Uterus (tissue), 2 donors: ENCODE measurements at regions not wholly inside any gene's neighbourhood (a gene's known extent, or its start where the extent isn't known, plus 50 kb on each side); places are given as distances from the start of the nearest gene placed in this dataset.

Experiments
- CTCF ChIP-seq, 4 experiments: fragments of 200-600 bp in 2 of 4; fragments of 450-650 bp in 2 of 4; sonication (generic) in 2 of 4; IDR thresholded peaks; one replicate each; pipeline ENCODE4 v1.5.1; 2016 to 2019; ENCODE audit warnings: antibody characterized with exemption in 4 of 4, mild to moderate bottlenecking in 2 of 4, moderate library complexity in 1 of 4
- POLR2A ChIP-seq, 2 donors: fragments of 450-650 bp; IDR thresholded peaks; one replicate each; pipeline ENCODE4 v1.6.1; 2016; ENCODE audit warnings: antibody characterized with exemption in 2 of 2, mild to moderate bottlenecking in 1 of 2, moderate library complexity in 1 of 2

- TF ChIP-seq POLR2A (IDR thresholded peaks at IDR 0.05) (no peak), CTCF (IDR thresholded peaks at IDR 0.05) (no peak)
Measured at GRCh38 chr1:14539309-14539708, 59.2 kb upstream of the KAZN start.
